Progenitor cell of endocrine pancreas (in vitro differentiated cells): ENCODE measurements at regions not wholly inside any gene's neighbourhood (a gene's known extent, or its start where the extent isn't known, plus 50 kb on each side); places are given as distances from the start of the nearest gene placed in this dataset.
A peak's percentile ranks its signal among the peaks of the same experiment; 100 is the strongest.
"Not testable (repeated sequence)": the region's sequence is repeated elsewhere in the genome, so short reads cannot be mapped to it uniquely, and the experiment has no call there.

ENCODE experiments used
- DNase-seq: peaks from one replicate; pipeline ENCODE4 v3.0.0; 2021; ENCODE audit warnings: low spot score; ENCODE audit not compliant: unreplicated experiment
- H3K27ac Mint-ChIP-seq: 2 replicates; pipeline ENCODE4 v1.8.0; 2021; ENCODE audit warnings: mild to moderate bottlenecking, moderate library complexity, mixed read lengths
- H3K27me3 Mint-ChIP-seq: 2 replicates; pipeline ENCODE4 v1.8.0; 2021; ENCODE audit warnings: mixed read lengths
- H3K36me3 Mint-ChIP-seq: 2 replicates; pipeline ENCODE4 v1.8.0; 2022; ENCODE audit warnings: mixed read lengths; ENCODE audit not compliant: insufficient read depth
- H3K4me1 Mint-ChIP-seq: 2 replicates; pipeline ENCODE4 v1.8.0; 2021; ENCODE audit warnings: low read depth, mixed read lengths
- H3K4me3 Mint-ChIP-seq: 2 replicates; pipeline ENCODE4 v1.8.0; 2021; ENCODE audit warnings: low read depth, mild to moderate bottlenecking, moderate library complexity, mixed read lengths
- H3K9me3 Mint-ChIP-seq: 2 replicates; pipeline ENCODE4 v1.8.0; 2021; ENCODE audit warnings: low read depth, mixed read lengths
- CTCF ChIP-seq: fragments of 200-600 bp; sonication (generic); IDR thresholded peaks from one replicate; pipeline ENCODE4 v1.5.0; 2021; ENCODE audit warnings: antibody characterized with exemption, mild to moderate bottlenecking; ENCODE audit not compliant: unreplicated experiment

- DNase-seq: no peak
- TF ChIP-seq CTCF: no peak
- Mint-ChIP-seq H3K4me3 (no peak overlapping the region), H3K36me3 (no peaks in the 10 kb centered on the region), H3K9me3 (no peaks in the 10 kb centered on the region), H3K4me1 (peaks cover 37% of the 10 kb centered on the region), H3K27me3 (no peaks in the 10 kb centered on the region), H3K27ac (no peak overlapping the region)
Observed at GRCh38 chr5:39532511-39532910, 107.7 kb upstream of the DAB2 start.

- Mint-ChIP-seq H3K4me1 (peaks cover 39% of the 10 kb centered on the region), H3K27me3 (no peaks in the 10 kb centered on the region), H3K4me3 (no peak overlapping the region), H3K9me3 (no peaks in the 10 kb centered on the region), H3K27ac (no peak overlapping the region), H3K36me3 (no peaks in the 10 kb centered on the region)
- no peak for DNase-seq
- TF ChIP-seq CTCF: no peak
Observed at GRCh38 chr5:39531306-39531705, 106.5 kb upstream of the DAB2 start.

GRCh38 chr5:39526914-39527477 lies 102.2 kb upstream of the DAB2 start:
- no peak for TF ChIP-seq CTCF
- Mint-ChIP-seq H3K27ac (peak overlapping the region; percentile 47), H3K4me1 (peaks cover 18% of the 10 kb centered on the region), H3K9me3 (no peaks in the 10 kb centered on the region), H3K36me3 (no peaks in the 10 kb centered on the region), H3K4me3 (no peak overlapping the region), H3K27me3 (no peaks in the 10 kb centered on the region)
- DNase-seq: no peak

GRCh38 chr5:39525781-39526180 lies 101.0 kb upstream of the DAB2 start:
- H3K4me1 Mint-ChIP-seq: peaks cover 14% of the 10 kb centered on the region
- not testable (repeated sequence) for H3K9me3 Mint-ChIP-seq, H3K27ac Mint-ChIP-seq, H3K4me3 Mint-ChIP-seq, H3K36me3 Mint-ChIP-seq, H3K27me3 Mint-ChIP-seq, DNase-seq

GRCh38 chr5:39525271-39525670 lies 100.5 kb upstream of the DAB2 start:
- Mint-ChIP-seq H3K36me3 (no peaks in the 10 kb centered on the region), H3K27me3 (no peaks in the 10 kb centered on the region), H3K4me3 (no peak overlapping the region), H3K9me3 (peaks cover 4% of the 10 kb centered on the region), H3K27ac (no peak overlapping the region), H3K4me1 (peaks cover 13% of the 10 kb centered on the region)
- DNase-seq: no peak
- no peak for TF ChIP-seq CTCF

- peaks cover 6% of the 10 kb centered on the region for H3K4me1 Mint-ChIP-seq
- no peaks in the 10 kb centered on the region for H3K36me3 Mint-ChIP-seq
- no peak overlapping the region for H3K4me3 Mint-ChIP-seq
- DNase-seq: no peak
- H3K9me3 Mint-ChIP-seq: peaks cover 4% of the 10 kb centered on the region
- no peak overlapping the region for H3K27ac Mint-ChIP-seq
- no peak for TF ChIP-seq CTCF
- H3K27me3 Mint-ChIP-seq: no peaks in the 10 kb centered on the region
Observed at GRCh38 chr5:39523821-39524220, 99.0 kb upstream of the DAB2 start.
